OCI-LY3 (cell line): ENCODE measurements at regions not wholly inside any gene's neighbourhood (a gene's known extent, or its start where the extent isn't known, plus 50 kb on each side); places are given as distances from the start of the nearest gene placed in this dataset.

Experiments
- H2AFZ ChIP-seq: fragments of 200-600, 300-600 bp; shearing (Covaris generic); 2 replicates; pipeline ENCODE4 v1.6.0; 2014; ENCODE audit warnings: antibody characterized with exemption, low read depth, low read length
- H3K27ac ChIP-seq: fragments of 200-600, 300-600 bp; sonication (generic); 2 replicates; pipeline ENCODE4 v1.5.1; 2014; ENCODE audit warnings: mild to moderate bottlenecking, low read length, moderate library complexity, mixed read lengths
- H3K27me3 ChIP-seq: fragments of 200-600, 300-600 bp; sonication (generic); 2 replicates; pipeline ENCODE4 v1.6.1; 2014; ENCODE audit warnings: low read depth, low read length, mixed read lengths
- H3K36me3 ChIP-seq: fragments of 200-600, 300-600 bp; sonication (generic); replicated peaks from 2 replicates; pipeline ENCODE3; 2014; ENCODE audit warnings: low read depth, low read length, mixed read lengths
- H3K4me1 ChIP-seq: fragments of 300-600, 200-600 bp; sonication (generic); 2 replicates; pipeline ENCODE4 v1.6.1; 2014; ENCODE audit warnings: low read length, mixed read lengths
- H3K4me2 ChIP-seq: fragments of 200-600, 300-600 bp; sonication (generic); 2 replicates; pipeline ENCODE4 v1.6.1; 2014; ENCODE audit warnings: low read length, mixed read lengths
- H3K4me3 ChIP-seq: fragments of 300-600, 200-600 bp; sonication (generic); 2 replicates; pipeline ENCODE4 v1.5.1; 2014; ENCODE audit warnings: antibody characterized with exemption, mild to moderate bottlenecking, low read length, moderate library complexity
- H3K79me2 ChIP-seq: fragments of 300-600, 200-600 bp; shearing (Covaris generic); 2 replicates; pipeline ENCODE4 v1.6.1; 2014; ENCODE audit warnings: mild to moderate bottlenecking, low read length, mixed read lengths
- H3K9ac ChIP-seq: fragments of 300-600, 200-600 bp; shearing (Covaris generic); 2 replicates; pipeline ENCODE4 v1.6.0; 2014; ENCODE audit warnings: mild to moderate bottlenecking, low read length, moderate library complexity
- H3K9me3 ChIP-seq: fragments of 200-600, 300-600 bp; shearing (Covaris generic); 2 replicates; pipeline ENCODE4 v1.6.1; 2014; ENCODE audit warnings: low read length, mixed read lengths; ENCODE audit not compliant: insufficient read depth
- H4K20me1 ChIP-seq: fragments of 200-600, 300-600 bp; sonication (generic); 2 replicates; pipeline ENCODE4 v1.6.1; 2016; ENCODE audit warnings: low read length, mixed read lengths; ENCODE audit not compliant: insufficient read depth
- CTCF ChIP-seq: fragments of 200-600, 300-600 bp; sonication (generic); IDR thresholded peaks from 2 replicates; pipeline ENCODE4 v1.5.1; 2014; ENCODE audit warnings: antibody characterized with exemption, low read length, low read depth
- EZH2phosphoT487 ChIP-seq: fragments of 200-600 bp; shearing (Covaris generic); IDR thresholded peaks from 2 replicates; pipeline ENCODE4 v1.6.1; 2018; ENCODE audit warnings: antibody characterized with exemption, mixed run types, low read depth

- H3K36me3 ChIP-seq: peaks cover 7% of the 10 kb centered on the region
- H4K20me1 ChIP-seq: no peaks in the 10 kb centered on the region
- H3K79me2 ChIP-seq: peaks cover 54% of the 10 kb centered on the region
- TF ChIP-seq EZH2phosphoT487 (no peak), CTCF (no peak)
- H2AFZ ChIP-seq: no peak overlapping the region
- H3K4me1 ChIP-seq: peaks cover 91% of the 10 kb centered on the region
- H3K4me3 ChIP-seq: no peak overlapping the region
- no peaks in the 10 kb centered on the region for H3K9me3 ChIP-seq
- H3K9ac ChIP-seq: peak overlapping the region; percentile 44
- H3K4me2 ChIP-seq: peak overlapping the region; percentile 44
- H3K27ac ChIP-seq: peak overlapping the region; percentile 68
- no peaks in the 10 kb centered on the region for H3K27me3 ChIP-seq
Measured at GRCh38 chrY:21254476-21254875, 256.7 kb upstream of the RBMY1B start.

- H3K4me2 ChIP-seq: peak overlapping the region; percentile 43
- H3K27ac ChIP-seq: peak overlapping the region; percentile 87
- no peak overlapping the region for H3K4me3 ChIP-seq
- peak overlapping the region; percentile 37 for H3K9ac ChIP-seq
- no peaks in the 10 kb centered on the region for H4K20me1 ChIP-seq
- TF ChIP-seq EZH2phosphoT487 (no peak), CTCF (no peak)
- peaks cover 2% of the 10 kb centered on the region for H3K36me3 ChIP-seq
- H3K79me2 ChIP-seq: peaks cover 42% of the 10 kb centered on the region
- H3K27me3 ChIP-seq: no peaks in the 10 kb centered on the region
- peaks cover 93% of the 10 kb centered on the region for H3K4me1 ChIP-seq
- H2AFZ ChIP-seq: no peak overlapping the region
- no peaks in the 10 kb centered on the region for H3K9me3 ChIP-seq
Measured at GRCh38 chrY:21256820-21257219, 254.3 kb upstream of the RBMY1B start.

GRCh38 chrY:21259707-21260106, 251.4 kb upstream of the RBMY1B start:
- Histone ChIP-seq H3K27me3 (no peaks in the 10 kb centered on the region), H3K9ac (peak overlapping the region; percentile 49; the same call in 1 of the 2 replicates), H3K27ac (peak overlapping the region; percentile 76), H3K36me3 (peaks cover 10% of the 10 kb centered on the region), H3K4me3 (no peak overlapping the region), H4K20me1 (no peaks in the 10 kb centered on the region), H3K4me2 (peak overlapping the region; percentile 36), H3K9me3 (no peaks in the 10 kb centered on the region), H2AFZ (no peak overlapping the region), H3K79me2 (peaks cover 24% of the 10 kb centered on the region), H3K4me1 (peaks cover 70% of the 10 kb centered on the region)
- TF ChIP-seq EZH2phosphoT487 (no peak), CTCF (no peak)

- Histone ChIP-seq H3K36me3 (peaks cover 12% of the 10 kb centered on the region), H2AFZ (no peak overlapping the region), H3K4me2 (peak overlapping the region; percentile 36), H3K9me3 (no peaks in the 10 kb centered on the region), H3K4me1 (peaks cover 64% of the 10 kb centered on the region), H3K27ac (peak overlapping the region; percentile 76), H4K20me1 (no peaks in the 10 kb centered on the region), H3K27me3 (no peaks in the 10 kb centered on the region), H3K9ac (peak overlapping the region; percentile 49; the same call in 1 of the 2 replicates), H3K4me3 (no peak overlapping the region), H3K79me2 (peaks cover 18% of the 10 kb centered on the region)
- no peak for TF ChIP-seq CTCF
- TF ChIP-seq EZH2phosphoT487: no peak
Measured at GRCh38 chrY:21260325-21260724, 250.8 kb upstream of the RBMY1B start.
